Peyer's patch (tissue), 4 donors: ENCODE measurements at regions not wholly inside any gene's neighbourhood (a gene's known extent, or its start where the extent isn't known, plus 50 kb on each side); places are given as distances from the start of the nearest gene placed in this dataset.

Experiments used
- DNase-seq, 3 donors: peaks; one replicate each; pipeline ENCODE4 v3.0.0-alpha.2; 2017 to 2019
- H3K27ac ChIP-seq, 4 donors: fragments of 200-600 bp; sonication (generic); one replicate each; pipeline ENCODE4 v1.5.1; 2016 to 2019
- H3K27me3 ChIP-seq, 2 donors: fragments of 200-600 bp; sonication (generic); one replicate each; pipeline ENCODE4 v1.5.1; 2019
- H3K36me3 ChIP-seq, 3 donors: fragments of 200-600 bp; sonication (generic); one replicate each; pipeline ENCODE4 v1.5.1; 2016 to 2019
- H3K4me1 ChIP-seq, 4 donors: fragments of 200-600 bp; sonication (generic); one replicate each; pipeline ENCODE4 v1.5.1; 2016 to 2019
- H3K4me3 ChIP-seq, 4 donors: fragments of 200-600 bp; sonication (generic); 1 replicate in 3 of 4; 2 replicates in 1 of 4; pipeline ENCODE4 v1.5.1; 2016 to 2019; ENCODE audit warnings: mild to moderate bottlenecking in 1 of 4
- H3K9me3 ChIP-seq, 4 donors: fragments of 200-600 bp; sonication (generic); one replicate each; pipeline ENCODE4 v1.5.1; 2016 to 2019; ENCODE audit warnings: mild to moderate bottlenecking in 1 of 4
- POLR2A ChIP-seq, 2 donors: fragments of 450-650 bp; IDR thresholded peaks; one replicate each; pipeline ENCODE4 v1.5.1; 2017; ENCODE audit warnings: antibody characterized with exemption in 2 of 2, mild to moderate bottlenecking in 2 of 2, moderate library complexity in 2 of 2
- TF ChIP-seq, protein P1 (sequence below), 6 experiments: fragments of 450-650 bp in 4 of 6; fragments of 200-600 bp in 2 of 6; sonication (generic) in 1 of 6; IDR thresholded peaks; one replicate each; pipeline ENCODE4 v1.5.1; 2017 to 2019; ENCODE audit warnings: antibody characterized with exemption in 6 of 6, mild to moderate bottlenecking in 3 of 6, moderate library complexity in 1 of 6

DNA sequence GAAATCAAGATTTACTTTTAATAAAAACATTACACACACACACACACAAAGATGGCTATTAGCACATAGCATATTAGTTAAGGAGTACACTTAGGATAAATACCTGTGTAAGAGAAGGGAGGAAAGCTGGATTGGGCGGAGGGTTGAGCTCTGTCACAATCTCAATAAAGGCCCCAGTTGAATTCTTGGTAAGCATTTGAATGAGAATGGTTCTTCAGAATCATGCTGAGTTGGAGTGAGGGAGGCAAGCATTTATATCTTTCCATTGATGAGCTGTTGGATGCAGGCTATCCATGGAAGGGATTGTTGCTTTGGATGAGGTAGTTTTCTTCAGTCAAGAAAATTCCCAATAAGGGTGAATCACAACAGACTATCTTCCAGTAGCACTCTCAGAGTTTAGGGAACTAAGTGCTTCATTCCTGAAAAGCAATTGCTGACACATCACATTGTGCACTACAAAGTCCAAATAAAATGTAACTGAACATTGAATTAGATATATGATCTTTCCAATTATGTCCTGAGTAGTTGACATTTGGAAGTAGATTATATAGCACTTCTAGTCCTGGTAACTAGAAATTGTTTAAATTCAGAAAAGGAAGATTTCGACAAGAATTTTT is 95.7 kb downstream of the SUCNR1 start:
- H3K4me3 ChIP-seq: no peak overlapping the region
- no peaks in the 10 kb centered on the region for H3K9me3 ChIP-seq
- no peak for DNase-seq
- H3K4me1 ChIP-seq: no peaks in the 10 kb centered on the region
- TF ChIP-seq, protein P1, sequence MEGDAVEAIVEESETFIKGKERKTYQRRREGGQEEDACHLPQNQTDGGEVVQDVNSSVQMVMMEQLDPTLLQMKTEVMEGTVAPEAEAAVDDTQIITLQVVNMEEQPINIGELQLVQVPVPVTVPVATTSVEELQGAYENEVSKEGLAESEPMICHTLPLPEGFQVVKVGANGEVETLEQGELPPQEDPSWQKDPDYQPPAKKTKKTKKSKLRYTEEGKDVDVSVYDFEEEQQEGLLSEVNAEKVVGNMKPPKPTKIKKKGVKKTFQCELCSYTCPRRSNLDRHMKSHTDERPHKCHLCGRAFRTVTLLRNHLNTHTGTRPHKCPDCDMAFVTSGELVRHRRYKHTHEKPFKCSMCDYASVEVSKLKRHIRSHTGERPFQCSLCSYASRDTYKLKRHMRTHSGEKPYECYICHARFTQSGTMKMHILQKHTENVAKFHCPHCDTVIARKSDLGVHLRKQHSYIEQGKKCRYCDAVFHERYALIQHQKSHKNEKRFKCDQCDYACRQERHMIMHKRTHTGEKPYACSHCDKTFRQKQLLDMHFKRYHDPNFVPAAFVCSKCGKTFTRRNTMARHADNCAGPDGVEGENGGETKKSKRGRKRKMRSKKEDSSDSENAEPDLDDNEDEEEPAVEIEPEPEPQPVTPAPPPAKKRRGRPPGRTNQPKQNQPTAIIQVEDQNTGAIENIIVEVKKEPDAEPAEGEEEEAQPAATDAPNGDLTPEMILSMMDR (IDR thresholded peaks at IDR 0.05): no peak
- TF ChIP-seq POLR2A (IDR thresholded peaks at IDR 0.05): no peak
- H3K36me3 ChIP-seq: no peaks in the 10 kb centered on the region
- no peaks in the 10 kb centered on the region for H3K27me3 ChIP-seq
- H3K27ac ChIP-seq: no peak overlapping the region

GRCh38 chr3:151971814-151972579 is 98.6 kb downstream of the SUCNR1 start:
- DNase-seq: no peak
- H3K9me3 ChIP-seq: no peaks in the 10 kb centered on the region
- no peak overlapping the region for H3K27ac ChIP-seq
- TF ChIP-seq POLR2A (IDR thresholded peaks at IDR 0.05): no peak
- TF ChIP-seq, protein P1 (IDR thresholded peaks at IDR 0.05): no peak
- H3K36me3 ChIP-seq: no peaks in the 10 kb centered on the region
- no peak overlapping the region for H3K4me3 ChIP-seq
- no peaks in the 10 kb centered on the region for H3K4me1 ChIP-seq
- no peaks in the 10 kb centered on the region for H3K27me3 ChIP-seq

DNA sequence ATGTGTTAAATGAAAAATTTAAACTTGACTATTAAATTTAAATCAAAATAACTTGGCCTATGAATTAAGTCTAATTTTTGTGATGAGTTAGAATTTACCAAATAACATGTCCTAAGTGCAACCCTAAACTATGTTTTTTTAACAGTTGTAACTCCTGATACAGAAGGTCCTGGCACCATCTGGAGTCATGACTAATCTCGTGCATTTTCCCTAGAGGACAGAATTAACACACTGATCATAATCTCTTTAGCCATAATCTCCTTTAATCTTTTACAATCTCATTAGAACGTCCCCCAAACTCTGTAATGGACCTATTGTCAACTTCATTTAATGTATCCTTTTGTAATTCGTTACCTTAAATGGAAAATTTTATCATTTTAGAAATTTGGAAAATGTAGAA is 100.6 kb downstream of the SUCNR1 start:
- DNase-seq: no peak
- Histone ChIP-seq H3K36me3 (no peaks in the 10 kb centered on the region), H3K4me1 (no peaks in the 10 kb centered on the region), H3K27me3 (no peaks in the 10 kb centered on the region), H3K27ac (no peak overlapping the region), H3K9me3 (no peaks in the 10 kb centered on the region), H3K4me3 (no peak overlapping the region)
- TF ChIP-seq, protein P1 (IDR thresholded peaks at IDR 0.05): no peak
- TF ChIP-seq POLR2A (IDR thresholded peaks at IDR 0.05): no peak

GRCh38 chr3:151976211-151977050 is 103.0 kb downstream of the SUCNR1 start:
- no peak overlapping the region for H3K4me3 ChIP-seq
- no peak for DNase-seq
- no peaks in the 10 kb centered on the region for H3K4me1 ChIP-seq
- no peaks in the 10 kb centered on the region for H3K36me3 ChIP-seq
- H3K9me3 ChIP-seq: no peaks in the 10 kb centered on the region
- TF ChIP-seq POLR2A (IDR thresholded peaks at IDR 0.05): no peak
- TF ChIP-seq, protein P1 (IDR thresholded peaks at IDR 0.05): no peak
- H3K27me3 ChIP-seq: no peaks in the 10 kb centered on the region
- no peak overlapping the region for H3K27ac ChIP-seq

- no peak overlapping the region for H3K4me3 ChIP-seq
- no peaks in the 10 kb centered on the region for H3K9me3 ChIP-seq
- H3K27ac ChIP-seq: no peak overlapping the region
- no peaks in the 10 kb centered on the region for H3K27me3 ChIP-seq
- no peaks in the 10 kb centered on the region for H3K4me1 ChIP-seq
- no peak for TF ChIP-seq POLR2A (IDR thresholded peaks at IDR 0.05)
- TF ChIP-seq, protein P1 (IDR thresholded peaks at IDR 0.05): no peak
- DNase-seq: no peak
- no peaks in the 10 kb centered on the region for H3K36me3 ChIP-seq
Measured at GRCh38 chr3:151979906-151980305, 106.5 kb downstream of the SUCNR1 start.
